HT-29 (cell line): ENCODE measurements at regions not wholly inside any gene's neighbourhood (a gene's known extent, or its start where the extent isn't known, plus 50 kb on each side); places are given as distances from the start of the nearest gene placed in this dataset.

Experiments used
- DNase-seq: peaks from one replicate; pipeline ENCODE4 v3.0.0-alpha.2; 2015; ENCODE audit warnings: low spot score

GRCh38 chr2:155176345-155176744, 477.9 kb downstream of the KCNJ3 start:
- no peak for DNase-seq

GRCh38 chr2:155169317-155169716, 470.8 kb downstream of the KCNJ3 start:
- DNase-seq: no peak

GRCh38 chr2:155162494-155162893, 464.0 kb downstream of the KCNJ3 start:
- DNase-seq: no peak

GRCh38 chr2:155161314-155161713, 462.8 kb downstream of the KCNJ3 start:
- no peak for DNase-seq

GRCh38 chr2:155157711-155158110, 459.2 kb downstream of the KCNJ3 start:
- DNase-seq: no peak

GRCh38 chr2:155157065-155157464, 458.6 kb downstream of the KCNJ3 start:
- DNase-seq: no peak

- DNase-seq: no peak
Observed at GRCh38 chr2:155151945-155152344, 453.4 kb downstream of the KCNJ3 start.

GRCh38 chr2:155151472-155151871, 453.0 kb downstream of the KCNJ3 start:
- DNase-seq: no peak

GRCh38 chr2:155145758-155146229, 447.3 kb downstream of the KCNJ3 start:
- no peak for DNase-seq

GRCh38 chr2:155141418-155141817, 442.9 kb downstream of the KCNJ3 start:
- DNase-seq: no peak

- no peak for DNase-seq
Observed at GRCh38 chr2:155125585-155126230, 427.2 kb downstream of the KCNJ3 start.

GRCh38 chr2:155115846-155116245, 417.4 kb downstream of the KCNJ3 start:
- no peak for DNase-seq

GRCh38 chr2:155111070-155111469, 412.6 kb downstream of the KCNJ3 start:
- DNase-seq: no peak

- DNase-seq: no peak
Observed at GRCh38 chr2:155109527-155109926, 411.0 kb downstream of the KCNJ3 start.

GRCh38 chr2:155100261-155100660, 401.8 kb downstream of the KCNJ3 start:
- peak; percentile 28 for DNase-seq

GRCh38 chr2:155099784-155100183, 401.3 kb downstream of the KCNJ3 start:
- peak; percentile 73 for DNase-seq

GRCh38 chr2:155095613-155096012, 397.1 kb downstream of the KCNJ3 start:
- no peak for DNase-seq

- DNase-seq: no peak
Observed at GRCh38 chr2:155080373-155080772, 381.9 kb downstream of the KCNJ3 start.

GRCh38 chr2:155070489-155070888, 372.0 kb downstream of the KCNJ3 start:
- DNase-seq: no peak

GRCh38 chr2:155062922-155063258, 364.4 kb downstream of the KCNJ3 start:
- no peak for DNase-seq

GRCh38 chr2:155062250-155062921, 363.9 kb downstream of the KCNJ3 start:
- DNase-seq: no peak

GRCh38 chr2:155060896-155061295, 362.4 kb downstream of the KCNJ3 start:
- DNase-seq: no peak

- DNase-seq: no peak
Observed at GRCh38 chr2:155054712-155055111, 356.2 kb downstream of the KCNJ3 start.

- DNase-seq: no peak
Observed at GRCh38 chr2:155043097-155043496, 344.6 kb downstream of the KCNJ3 start.
